GM18519 (cell line): ENCODE measurements at regions not wholly inside any gene's neighbourhood (a gene's known extent, or its start where the extent isn't known, plus 50 kb on each side); places are given as distances from the start of the nearest gene placed in this dataset.

Experiments
- ATAC-seq: cut with Tn5 transposase; IDR thresholded peaks from one replicate; pipeline ENCODE4 v1.9.1; 2021; ENCODE audit warnings: mild to moderate bottlenecking, moderate library complexity; ENCODE audit not compliant: unreplicated experiment, low FRiP score

GRCh38 chr12:38985961-38986360, 80.6 kb upstream of the CPNE8 start:
- no peak for ATAC-seq

GRCh38 chr12:38984388-38984787, 79.0 kb upstream of the CPNE8 start:
- ATAC-seq = no peak

- ATAC-seq = no peak
Observed at GRCh38 chr12:38983117-38983571, 77.8 kb upstream of the CPNE8 start.

- ATAC-seq = no peak
Observed at GRCh38 chr12:38977132-38977531, 71.7 kb upstream of the CPNE8 start.

GRCh38 chr12:38969706-38970105, 64.3 kb upstream of the CPNE8 start:
- no peak for ATAC-seq

- no peak for ATAC-seq
Observed at GRCh38 chr12:38961683-38962082, 56.3 kb upstream of the CPNE8 start.

GRCh38 chr12:38961012-38961411, 55.6 kb upstream of the CPNE8 start:
- no peak for ATAC-seq

GRCh38 chr12:38956337-38956736, 50.9 kb upstream of the CPNE8 start:
- ATAC-seq = no peak
